ENCODE measurements at regions not wholly inside any gene's neighbourhood (a gene's known extent, or its start where the extent isn't known, plus 50 kb on each side); places are given as distances from the start of the nearest gene placed in this dataset.

DNA sequence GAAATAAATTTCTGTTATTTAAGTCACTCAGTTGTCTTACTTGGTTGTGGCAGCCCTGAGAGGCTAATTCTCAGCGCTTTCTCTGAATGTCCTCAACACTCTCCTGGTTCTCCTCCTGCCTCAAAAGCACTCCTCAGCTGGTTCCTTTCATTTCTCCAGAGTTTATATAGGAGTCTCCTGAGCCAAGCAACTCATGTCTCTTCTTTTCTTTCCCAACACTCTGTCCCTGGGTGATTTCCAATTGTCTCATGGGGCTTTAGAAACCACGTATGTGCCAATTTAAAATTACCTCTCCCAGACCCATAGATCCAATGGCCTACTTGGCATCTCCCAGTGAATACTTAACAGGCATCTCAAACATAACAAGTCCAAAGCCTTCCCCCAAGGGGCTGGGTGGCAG, 184.3 kb downstream of the TTC32 start:
- DNase-seq = no peak

GRCh38 chr2:19714926-19715325, 186.9 kb downstream of the TTC32 start:
- DNase-seq = no peak

- DNase-seq = no peak
These were observed 188.9 kb downstream of the TTC32 start for GRCh38 chr2:19712850-19713249.

DNA sequence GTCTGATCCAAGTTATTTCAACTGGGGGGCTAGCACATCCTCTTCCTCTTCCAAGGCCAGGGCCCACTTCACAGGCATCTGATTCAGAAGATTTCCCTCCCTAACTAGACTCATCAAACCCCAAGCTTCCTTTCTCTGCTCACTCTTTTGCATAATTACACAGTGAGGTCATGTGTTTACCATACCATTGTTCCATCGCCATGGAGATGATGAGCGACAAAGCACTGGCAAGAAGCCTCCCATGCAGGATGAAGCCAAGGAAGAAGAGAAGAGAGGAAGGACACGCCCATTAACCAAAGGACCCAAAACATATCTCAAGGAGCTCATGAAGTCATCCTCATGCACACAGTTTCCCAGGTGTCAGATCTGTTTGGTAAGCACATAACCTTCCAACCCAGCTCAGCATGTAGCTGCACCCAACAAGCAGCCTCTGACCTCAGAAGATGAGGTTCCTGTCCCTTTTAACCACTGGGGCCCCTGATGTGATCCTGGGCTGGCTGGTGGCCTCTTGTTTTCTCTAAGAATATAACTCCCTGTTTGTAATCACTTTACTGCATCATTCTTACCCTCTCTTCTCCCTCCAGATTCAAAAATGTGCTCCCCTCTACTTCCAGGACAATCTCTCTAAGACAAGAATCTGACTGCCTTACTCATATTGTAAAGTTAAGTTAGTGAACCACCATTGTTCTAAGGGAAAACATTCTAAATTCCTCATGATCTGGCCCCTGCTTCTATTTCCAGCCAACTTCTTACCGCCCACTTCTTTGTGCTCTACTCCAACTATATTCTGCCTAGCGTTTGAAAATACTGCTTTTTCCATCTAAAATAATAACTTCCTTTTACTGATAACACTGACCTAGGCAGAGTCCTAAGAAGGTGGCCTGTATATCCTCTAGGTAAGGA, 190.1 kb downstream of the TTC32 start:
- peak; percentile 51 to 64 for DNase-seq

- no peak for DNase-seq
These were observed 191.6 kb downstream of the TTC32 start for GRCh38 chr2:19710230-19710629.

- DNase-seq = no peak
These were observed 192.2 kb downstream of the TTC32 start for GRCh38 chr2:19709553-19709952.

- DNase-seq = no peak
These were observed 193.0 kb downstream of the TTC32 start for GRCh38 chr2:19708776-19709175.

GRCh38 chr2:19706332-19706731, 195.5 kb downstream of the TTC32 start:
- no peak for DNase-seq

- DNase-seq = no peak
These were observed 199.5 kb downstream of the TTC32 start for GRCh38 chr2:19702267-19702666.

DNA sequence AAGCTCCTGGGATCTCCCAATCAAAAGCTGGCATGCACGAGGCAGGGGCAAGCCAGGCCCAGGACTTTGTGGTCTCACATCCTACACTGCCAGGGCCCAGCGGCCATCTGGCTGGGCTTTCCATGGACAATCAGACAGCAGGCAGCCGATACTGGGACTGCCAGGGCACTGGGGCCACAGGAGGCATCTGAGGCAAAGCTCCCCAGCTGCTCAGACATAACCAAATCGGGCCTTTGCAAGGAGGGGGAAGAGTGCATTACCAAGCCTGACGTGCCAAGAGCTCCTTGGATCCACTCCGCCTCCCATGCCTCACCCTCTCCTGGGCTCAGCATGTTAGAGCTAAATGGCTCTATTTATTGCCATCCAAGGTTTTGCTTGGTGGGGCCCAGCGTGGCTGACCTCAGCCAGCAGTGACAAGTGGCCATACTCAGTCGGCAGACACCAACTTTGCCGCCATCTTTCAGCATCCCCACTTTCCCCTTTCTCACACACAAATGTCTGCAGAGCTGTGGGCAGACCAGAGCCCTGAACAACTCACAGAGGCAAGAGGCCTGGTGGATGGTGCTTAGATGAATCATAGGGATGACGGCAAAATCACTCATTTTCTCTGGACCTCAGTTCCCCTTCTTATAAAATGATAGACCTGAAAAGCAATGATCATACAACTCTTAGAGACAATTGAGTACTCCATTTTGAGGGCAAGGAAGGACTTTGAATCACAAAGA, 200.8 kb downstream of the TTC32 start:
- no peak for DNase-seq

- no peak for DNase-seq
These were observed 204.7 kb downstream of the TTC32 start for GRCh38 chr2:19697131-19697530.

GRCh38 chr2:19695706-19696105, 206.1 kb downstream of the TTC32 start:
- no peak for DNase-seq

DNA sequence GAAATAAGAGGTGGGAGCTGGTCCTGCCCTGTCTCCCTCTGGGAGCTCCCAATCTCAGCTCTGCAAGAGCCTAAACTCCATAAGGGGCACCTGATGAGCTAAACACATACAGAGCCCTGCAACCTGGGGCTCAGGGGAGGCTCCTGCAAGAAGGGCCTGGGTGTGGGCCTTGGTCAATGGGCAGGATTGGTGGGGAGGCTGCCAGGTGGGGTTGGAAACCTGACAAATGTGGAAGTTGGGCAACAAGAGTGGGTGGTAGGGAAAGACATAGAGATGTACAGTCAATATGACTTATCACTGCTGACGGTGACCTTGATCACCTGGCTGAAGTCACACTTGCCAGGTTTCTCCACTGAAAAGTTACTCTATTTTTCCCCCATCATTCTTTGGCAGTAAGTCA, 209.9 kb downstream of the TTC32 start:
- DNase-seq = no peak

DNA sequence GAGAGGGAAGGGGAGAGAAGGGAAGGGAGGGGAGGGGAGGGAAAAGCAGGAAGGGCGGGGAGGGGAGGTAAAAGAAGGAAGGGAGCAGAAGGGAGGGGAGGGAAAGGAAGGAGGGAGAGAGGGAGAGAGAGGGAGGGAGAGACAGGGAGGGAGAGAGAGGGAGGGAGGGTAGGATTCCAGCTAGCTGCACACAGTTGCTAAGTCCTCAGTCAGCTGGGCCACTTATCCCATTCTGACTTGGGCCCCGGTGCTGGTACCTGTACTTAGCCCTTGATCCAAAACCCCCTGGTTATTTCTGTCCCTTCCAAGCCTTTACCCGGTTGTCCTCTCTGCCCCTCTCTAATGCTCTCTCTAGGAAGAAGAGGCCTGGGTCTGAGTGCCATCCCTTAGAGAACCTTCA, 211.4 kb downstream of the TTC32 start:
- no peak for DNase-seq

DNA sequence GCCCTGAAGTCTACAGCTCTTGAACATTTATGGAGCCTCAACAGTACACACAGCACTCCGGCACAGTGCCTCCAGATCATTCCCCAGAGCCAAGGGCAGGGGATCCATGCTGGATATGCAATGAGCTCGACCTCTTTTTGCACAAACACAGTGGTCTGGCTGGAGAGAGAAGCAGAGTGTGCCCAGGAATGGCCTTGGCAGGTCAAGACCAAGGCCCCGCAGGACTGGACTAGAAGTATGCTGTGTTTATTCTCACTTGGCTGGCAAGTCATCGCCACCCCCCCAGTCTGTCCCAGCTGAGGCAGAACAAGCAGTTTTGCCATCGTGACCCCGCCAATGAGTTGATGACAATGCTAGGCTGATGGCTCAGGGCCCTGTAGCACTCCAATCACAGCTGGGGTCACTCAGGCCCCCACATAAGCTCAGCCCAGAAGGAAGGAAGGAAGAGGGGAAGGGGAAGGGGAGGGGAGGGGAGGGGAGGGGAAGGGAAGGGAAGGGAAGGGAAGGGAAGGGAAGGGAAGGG, 212.1 kb downstream of the TTC32 start:
- DNase-seq = no peak

- peak; percentile 60 to 63 for DNase-seq
These were observed 213.7 kb downstream of the TTC32 start for GRCh38 chr2:19688059-19688458.

GRCh38 chr2:19687017-19687659, 214.6 kb downstream of the TTC32 start:
- DNase-seq = no peak

GRCh38 chr2:19686439-19686838, 215.3 kb downstream of the TTC32 start:
- no peak for DNase-seq

DNA sequence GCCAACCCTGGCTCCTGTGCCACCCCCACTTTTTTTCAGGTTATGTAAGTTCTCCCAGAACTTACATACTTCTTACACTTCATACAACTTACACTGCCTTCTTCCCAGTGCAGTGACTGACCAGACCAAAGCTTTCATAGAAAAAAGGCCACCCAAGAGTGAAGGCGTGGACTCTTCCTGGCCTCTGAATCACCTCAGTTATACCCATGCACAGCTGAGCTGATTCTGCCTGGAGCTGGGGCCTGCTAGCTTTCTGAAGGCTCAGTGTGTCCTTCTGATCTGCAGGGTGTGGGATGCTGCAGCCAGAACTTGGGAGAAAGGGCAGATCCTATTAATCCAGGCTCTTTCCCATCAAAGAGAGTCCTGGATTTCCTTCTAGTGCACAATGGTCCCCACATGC, 216.1 kb downstream of the TTC32 start:
- no peak for DNase-seq

- no peak for DNase-seq
These were observed 217.3 kb downstream of the TTC32 start for GRCh38 chr2:19684516-19684915.

DNA sequence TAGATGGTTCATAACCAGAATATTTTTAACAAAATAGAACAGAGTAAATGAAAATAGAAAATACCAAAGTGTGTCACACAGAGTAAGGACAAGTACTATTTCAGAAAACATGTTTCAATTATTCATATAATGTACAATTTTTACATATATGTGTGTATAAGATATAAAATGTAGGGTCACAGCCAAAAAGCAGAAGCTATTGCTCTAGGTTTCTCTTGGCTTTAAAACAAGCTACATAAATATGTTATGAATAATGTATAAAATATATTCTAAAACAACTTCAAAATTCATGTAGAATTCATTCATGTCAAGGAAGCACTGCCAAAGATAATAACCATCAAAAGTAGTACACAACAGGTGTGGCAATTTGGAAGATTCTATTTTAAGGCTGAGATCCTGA, 218.2 kb downstream of the TTC32 start:
- DNase-seq = no peak

DNA sequence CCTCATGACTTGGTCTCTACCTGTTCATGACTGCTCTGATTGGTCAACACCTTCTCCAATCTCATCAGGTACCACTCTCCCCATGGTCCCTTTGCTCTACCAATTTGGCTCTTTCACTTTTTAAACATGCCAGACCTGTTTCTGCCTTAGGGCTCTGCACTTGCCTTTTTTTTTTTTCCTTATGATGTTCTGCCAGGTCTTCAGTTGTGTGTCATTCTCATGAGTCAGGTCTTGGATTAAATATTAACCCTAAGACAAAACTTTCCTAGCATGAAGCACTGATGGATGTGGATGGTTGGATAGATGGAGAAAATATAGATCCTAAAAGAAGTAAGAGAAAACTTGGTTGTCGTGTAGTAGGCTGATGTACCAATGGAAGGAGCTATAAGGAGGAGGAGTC, 219.3 kb downstream of the TTC32 start:
- no peak for DNase-seq
